Activated naive CD8-positive, alpha-beta T cell treated with anti-CD3 and anti-CD28 coated beads, Interleukin-2, amount 10 ng/mL, durations not matched to agents 7 days and 5 days (primary cell): ENCODE measurements at regions not wholly inside any gene's neighbourhood (a gene's known extent, or its start where the extent isn't known, plus 50 kb on each side); places are given as distances from the start of the nearest gene placed in this dataset.
"Not testable (repeated sequence)": the region's sequence is repeated elsewhere in the genome, so short reads cannot be mapped to it uniquely, and the experiment has no call there.

Source experiments
- ATAC-seq: fragments of 150-1000 bp; cut with Tn5 transposase; one replicate; pipeline ENCODE4 v1.10.0; 2021; ENCODE audit warnings: low read depth, moderate library complexity
- POLR2A ChIA-PET: fragments of 350-600 bp; sonication (Branson Sonifier 250); formaldehyde crosslinking; loops from one replicate; lab custom pipeline; 2021; ENCODE audit warnings: antibody characterized with exemption; lab: Charles Lee
- DNase-seq: peaks from one replicate; pipeline ENCODE4 v3.0.0; 2021
- H3K27ac Mint-ChIP-seq: one replicate; pipeline ENCODE4 v1.8.0; 2022; ENCODE audit warnings: mild to moderate bottlenecking, mixed read lengths
- H3K27me3 Mint-ChIP-seq: one replicate; pipeline ENCODE4 v1.8.0; 2022; ENCODE audit warnings: mild to moderate bottlenecking, moderate library complexity, mixed read lengths
- H3K36me3 Mint-ChIP-seq: one replicate; pipeline ENCODE4 v1.8.0; 2021; ENCODE audit warnings: mild to moderate bottlenecking, mixed read lengths
- H3K4me1 Mint-ChIP-seq: one replicate; pipeline ENCODE4 v1.8.0; 2021; ENCODE audit warnings: mixed read lengths
- H3K4me3 Mint-ChIP-seq: one replicate; pipeline ENCODE4 v1.8.0; 2022; ENCODE audit warnings: mild to moderate bottlenecking, moderate library complexity, mixed read lengths
- H3K9me3 Mint-ChIP-seq: one replicate; pipeline ENCODE4 v1.8.0; 2021; ENCODE audit warnings: mixed read lengths

DNA sequence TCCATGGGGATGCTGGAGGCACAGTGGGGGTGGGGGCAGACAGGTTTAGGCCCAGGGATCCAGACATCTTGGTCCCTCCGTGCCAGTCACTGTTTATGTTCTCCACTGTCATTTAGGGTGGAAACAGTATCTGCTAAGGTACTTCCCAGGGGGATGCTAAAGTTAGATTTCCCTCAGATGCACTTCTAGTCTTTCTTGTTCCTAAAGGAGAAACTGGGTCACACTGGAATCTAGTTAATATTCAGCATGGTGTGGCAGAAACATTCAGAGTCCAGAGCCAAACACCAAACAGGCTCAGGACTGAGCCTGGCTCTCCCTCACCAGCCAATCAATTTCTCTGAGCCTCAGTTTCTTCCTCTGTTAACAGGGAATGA lies 83.4 kb upstream of the PLET1 start:
- DNase-seq (no peak), ATAC-seq (no peak)
- H3K27me3 Mint-ChIP-seq: peaks cover 2% of the 10 kb centered on the region
- H3K9me3 Mint-ChIP-seq: no peaks in the 10 kb centered on the region
- H3K4me3 Mint-ChIP-seq: no peak overlapping the region
- POLR2A ChIA-PET: no interaction called here
- no peak overlapping the region for H3K27ac Mint-ChIP-seq
- H3K36me3 Mint-ChIP-seq: no peaks in the 10 kb centered on the region
- H3K4me1 Mint-ChIP-seq: peaks cover 1% of the 10 kb centered on the region

DNA sequence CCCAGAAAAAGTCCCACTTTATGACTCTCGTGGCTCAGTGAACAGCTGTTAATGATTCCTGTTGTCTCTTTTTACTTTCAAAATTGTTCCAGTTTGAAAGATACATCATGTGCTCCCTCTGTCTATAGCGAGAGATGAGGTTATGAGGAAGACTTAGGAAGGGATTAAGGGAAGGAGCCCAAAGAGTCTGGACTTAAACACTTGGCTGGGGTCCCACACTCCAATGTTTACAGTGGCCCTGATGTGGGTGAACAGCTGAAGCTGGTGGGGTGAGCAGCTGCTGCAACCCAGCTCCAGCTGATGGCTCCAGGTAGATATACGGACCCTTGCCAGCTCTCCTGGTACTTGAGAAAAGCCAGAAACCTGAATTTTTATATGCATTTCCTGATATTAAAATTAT lies 84.5 kb upstream of the PLET1 start:
- H3K4me1 Mint-ChIP-seq: peaks cover 1% of the 10 kb centered on the region
- H3K27ac Mint-ChIP-seq: no peak overlapping the region
- POLR2A ChIA-PET: no interaction called here
- no peak for DNase-seq
- no peaks in the 10 kb centered on the region for H3K36me3 Mint-ChIP-seq
- ATAC-seq: no peak
- H3K9me3 Mint-ChIP-seq: no peaks in the 10 kb centered on the region
- no peak overlapping the region for H3K4me3 Mint-ChIP-seq
- peaks cover 2% of the 10 kb centered on the region for H3K27me3 Mint-ChIP-seq

DNA sequence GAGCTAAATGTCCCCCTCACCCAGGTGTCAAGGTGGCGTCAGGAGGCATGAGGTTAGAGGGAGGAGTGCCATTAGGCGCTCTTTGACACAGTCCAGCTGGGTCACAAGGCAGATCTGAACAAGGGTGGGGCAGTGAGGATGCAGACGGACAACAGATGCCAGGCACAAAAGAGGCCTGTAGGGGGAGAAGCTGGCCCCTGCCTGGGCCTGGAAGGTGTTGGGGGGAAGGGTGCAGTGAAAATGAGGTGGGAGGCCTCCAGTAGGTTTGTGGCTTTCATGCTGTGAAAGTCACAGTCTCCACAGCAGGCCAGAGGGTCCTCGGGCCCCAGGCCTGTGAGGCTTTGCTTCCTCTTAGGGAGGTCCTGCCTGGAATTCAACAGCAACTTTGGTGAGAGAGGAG lies 85.0 kb upstream of the PLET1 start:
- DNase-seq (no peak), ATAC-seq (no peak)
- Mint-ChIP-seq H3K27ac (no peak overlapping the region), H3K4me3 (no peak overlapping the region), H3K4me1 (peaks cover 1% of the 10 kb centered on the region), H3K9me3 (no peaks in the 10 kb centered on the region), H3K27me3 (peaks cover 2% of the 10 kb centered on the region), H3K36me3 (no peaks in the 10 kb centered on the region)
- POLR2A ChIA-PET: no interaction called here

DNA sequence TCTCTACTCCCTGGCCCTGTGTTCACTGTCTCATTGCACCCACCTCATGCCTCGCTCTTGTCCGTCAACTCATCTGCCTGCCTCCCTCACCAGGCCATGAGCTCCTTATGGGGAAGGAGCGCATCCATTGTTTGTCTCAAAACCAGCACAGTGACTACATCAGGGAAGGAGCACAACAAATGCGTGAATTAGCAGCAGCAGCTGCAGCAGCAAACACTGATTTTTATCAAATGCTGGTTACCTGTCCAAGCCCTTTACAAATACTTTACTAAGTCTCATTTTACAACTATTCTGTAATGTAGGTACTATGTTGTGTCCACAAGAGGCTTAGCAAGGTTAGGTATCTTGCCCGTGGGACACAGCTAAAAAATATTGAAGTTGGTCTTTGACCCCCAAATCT lies 85.9 kb upstream of the PLET1 start:
- H3K4me3 Mint-ChIP-seq: no peak overlapping the region
- no peaks in the 10 kb centered on the region for H3K9me3 Mint-ChIP-seq
- POLR2A ChIA-PET: no interaction called here
- no peak for DNase-seq
- no peak for ATAC-seq
- H3K27ac Mint-ChIP-seq: no peak overlapping the region
- no peaks in the 10 kb centered on the region for H3K36me3 Mint-ChIP-seq
- H3K27me3 Mint-ChIP-seq: peaks cover 2% of the 10 kb centered on the region
- peaks cover 1% of the 10 kb centered on the region for H3K4me1 Mint-ChIP-seq

DNA sequence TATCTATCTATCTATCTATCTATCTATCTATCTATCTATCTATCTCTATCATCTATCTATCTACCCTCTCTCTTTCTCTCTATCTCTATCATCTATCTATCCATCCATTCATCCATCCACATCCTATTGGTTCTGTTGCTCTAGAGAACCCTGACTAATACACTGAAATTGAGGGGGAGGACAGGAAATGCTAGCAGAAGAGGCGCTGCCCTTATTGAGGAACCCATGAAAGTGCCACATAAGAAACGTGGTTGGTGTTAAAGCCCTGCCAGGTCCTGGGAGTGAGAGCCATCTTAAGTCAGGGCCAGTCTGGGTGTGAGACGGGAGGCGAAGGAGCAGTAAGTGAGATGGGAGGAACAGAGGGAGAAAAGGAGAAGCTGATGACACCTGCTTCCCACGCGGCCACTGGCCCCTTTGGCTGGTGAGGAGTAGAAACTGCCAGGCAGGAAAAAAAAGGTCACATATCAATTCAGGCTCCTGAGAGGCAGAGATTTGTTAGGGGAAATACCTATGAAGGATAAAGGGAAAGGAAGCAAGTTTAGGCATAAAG lies 87.9 kb upstream of the PLET1 start:
- ATAC-seq: no peak
- peaks cover 1% of the 10 kb centered on the region for H3K36me3 Mint-ChIP-seq

DNA sequence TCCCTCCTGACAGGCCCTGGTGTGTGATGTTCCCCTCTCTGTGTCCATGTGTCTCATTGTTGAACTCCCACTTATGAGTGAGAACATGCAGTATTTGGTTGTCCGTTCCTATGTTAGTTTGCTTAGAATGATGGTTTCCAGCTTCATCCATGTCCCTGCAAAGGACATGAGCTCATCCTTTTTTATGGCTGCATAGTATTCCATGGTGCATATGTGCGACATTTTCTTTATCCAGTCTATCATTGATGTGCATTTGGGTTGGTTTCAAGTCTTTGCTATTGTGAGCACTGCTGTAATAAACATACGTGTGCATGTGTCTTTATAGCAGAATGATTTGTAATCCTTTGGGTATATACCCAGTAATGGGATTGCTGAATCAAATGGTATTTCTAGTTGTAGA lies 90.8 kb upstream of the PLET1 start:
- H3K36me3 Mint-ChIP-seq, H3K27ac Mint-ChIP-seq, POLR2A ChIA-PET, H3K9me3 Mint-ChIP-seq, DNase-seq, H3K4me1 Mint-ChIP-seq, H3K27me3 Mint-ChIP-seq, ATAC-seq, H3K4me3 Mint-ChIP-seq: not testable (repeated sequence)

More for the DNA sequence above, 87.9 kb upstream of the PLET1 start:
- peaks cover 6% of the 10 kb centered on the region for H3K27me3 Mint-ChIP-seq
- peaks cover 1% of the 10 kb centered on the region for H3K4me1 Mint-ChIP-seq
- no peak for DNase-seq
- H3K9me3 Mint-ChIP-seq: no peaks in the 10 kb centered on the region
- POLR2A ChIA-PET: no interaction called here
- H3K4me3 Mint-ChIP-seq: no peak overlapping the region
- H3K27ac Mint-ChIP-seq: no peak overlapping the region

DNA sequence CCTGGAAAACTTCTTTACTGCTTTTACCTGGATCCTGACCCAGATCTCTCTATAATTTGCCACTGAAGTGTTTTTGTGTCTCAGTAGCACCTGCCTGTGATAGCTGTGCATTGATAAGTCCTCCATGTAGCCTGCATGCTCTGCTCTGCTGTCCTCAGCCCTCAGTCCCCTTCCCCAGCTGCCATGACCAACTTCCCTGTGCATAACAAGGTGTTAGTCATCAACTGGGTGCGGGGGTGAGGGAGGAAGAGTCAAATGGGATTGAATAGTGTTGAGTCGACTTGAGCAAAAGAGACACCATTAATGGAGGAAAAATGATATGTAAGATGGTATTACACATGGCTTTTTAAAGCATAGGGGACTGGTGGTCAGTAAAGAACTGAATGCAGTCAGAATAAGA lies 92.2 kb upstream of the PLET1 start:
- POLR2A ChIA-PET: no interaction called here
- DNase-seq (no peak), ATAC-seq (no peak)
- Mint-ChIP-seq H3K27me3 (peaks cover 3% of the 10 kb centered on the region), H3K9me3 (no peaks in the 10 kb centered on the region), H3K4me1 (peaks cover 1% of the 10 kb centered on the region), H3K36me3 (peaks cover 1% of the 10 kb centered on the region), H3K27ac (no peak overlapping the region), H3K4me3 (no peak overlapping the region)

DNA sequence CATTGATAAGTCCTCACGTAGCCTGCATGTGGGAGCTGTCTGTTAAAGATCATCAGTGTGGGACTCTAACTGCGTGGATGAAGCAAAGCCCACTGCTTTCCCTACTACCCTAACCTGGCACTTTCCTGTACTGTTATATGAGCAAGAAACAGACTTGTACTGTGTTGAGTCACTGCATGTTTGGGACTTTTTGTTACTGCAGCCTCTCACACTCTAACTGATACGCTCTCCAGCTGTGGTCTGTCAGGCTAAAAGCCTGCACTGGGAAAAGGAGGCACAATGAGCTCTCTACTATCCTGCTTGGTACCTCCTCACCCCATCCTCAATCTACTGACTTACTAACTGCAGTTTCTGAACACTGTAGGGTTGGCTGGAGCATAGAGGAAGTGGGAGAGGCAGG lies 93.7 kb upstream of the PLET1 start:
- Mint-ChIP-seq H3K27ac (no peak overlapping the region), H3K4me1 (no peaks in the 10 kb centered on the region), H3K4me3 (no peak overlapping the region), H3K9me3 (no peaks in the 10 kb centered on the region), H3K27me3 (peaks cover 3% of the 10 kb centered on the region), H3K36me3 (peaks cover 1% of the 10 kb centered on the region)
- POLR2A ChIA-PET: no interaction called here
- DNase-seq: no peak
- ATAC-seq: no peak

DNA sequence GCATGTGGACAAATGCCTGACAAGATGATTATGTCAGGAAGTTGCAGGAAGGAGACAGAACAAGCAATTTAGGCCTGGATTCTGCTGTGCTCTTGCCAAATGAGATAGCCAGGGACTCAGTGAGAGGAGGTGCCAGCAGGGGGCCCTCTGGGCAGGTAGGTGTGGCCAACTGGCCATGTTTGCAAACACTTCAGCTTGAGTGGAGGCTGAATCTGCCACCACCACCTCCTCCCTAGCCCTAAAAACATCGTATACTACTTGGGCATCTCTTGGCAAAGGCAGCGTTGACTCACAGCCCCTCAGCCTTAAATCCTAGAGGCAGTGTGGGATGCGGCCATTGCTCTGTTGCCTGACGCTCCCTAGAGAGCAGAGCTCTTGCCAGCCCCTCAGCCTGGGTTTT lies 95.1 kb upstream of the PLET1 start:
- no peak overlapping the region for H3K4me3 Mint-ChIP-seq
- POLR2A ChIA-PET: no interaction called here
- DNase-seq: no peak

DNA sequence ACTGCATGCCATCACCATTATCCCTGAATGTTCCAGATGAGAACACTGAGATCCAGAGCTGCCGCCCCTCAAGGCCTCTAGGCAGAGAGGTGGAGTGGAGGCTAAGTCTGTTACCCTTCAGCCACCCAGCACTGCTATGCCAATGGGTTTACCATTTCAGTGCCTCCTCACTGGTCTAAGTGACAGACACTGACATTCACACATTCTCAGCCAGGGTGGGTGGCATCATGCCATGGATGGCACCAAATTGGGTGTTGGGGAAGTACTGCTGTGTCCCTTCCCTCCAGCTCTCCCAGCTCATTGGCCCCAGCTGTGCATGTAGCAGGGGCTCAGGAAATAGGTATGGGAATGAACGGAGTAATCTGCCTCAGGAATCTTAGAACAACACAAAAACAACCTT lies 96.8 kb upstream of the PLET1 start:
- Mint-ChIP-seq H3K27ac (no peak overlapping the region), H3K9me3 (no peaks in the 10 kb centered on the region)
- no peak for ATAC-seq

More for the DNA sequence above, 95.1 kb upstream of the PLET1 start:
- Mint-ChIP-seq H3K27ac (no peak overlapping the region), H3K4me1 (no peaks in the 10 kb centered on the region), H3K9me3 (no peaks in the 10 kb centered on the region), H3K36me3 (peaks cover 1% of the 10 kb centered on the region), H3K27me3 (peaks cover 3% of the 10 kb centered on the region)
- no peak for ATAC-seq

DNA sequence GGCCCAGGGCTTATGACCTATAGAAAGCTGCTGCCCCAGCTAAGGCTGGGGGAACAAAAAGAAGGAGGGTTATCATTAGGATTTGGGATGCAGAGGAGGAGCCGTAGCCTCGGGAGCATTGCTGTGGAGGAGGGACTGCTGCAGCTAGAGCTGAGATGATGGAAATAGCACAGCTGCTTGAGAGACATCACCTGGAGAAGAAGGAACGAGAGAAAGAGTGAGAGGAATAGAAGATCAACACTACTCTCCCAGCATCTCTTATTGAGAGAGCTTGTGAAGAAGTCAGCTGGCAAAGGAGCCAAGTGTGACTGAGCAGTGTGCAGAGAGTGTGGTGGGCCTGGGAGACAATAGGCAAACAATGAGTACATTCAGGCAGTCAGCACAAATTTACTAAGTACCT lies 100.7 kb upstream of the PLET1 start:
- H3K27ac Mint-ChIP-seq: no peak overlapping the region
- H3K9me3 Mint-ChIP-seq: no peaks in the 10 kb centered on the region
- DNase-seq (no peak), ATAC-seq (no peak)
- H3K36me3 Mint-ChIP-seq: peaks cover 1% of the 10 kb centered on the region
- H3K4me1 Mint-ChIP-seq: no peaks in the 10 kb centered on the region
- H3K4me3 Mint-ChIP-seq: no peak overlapping the region
- no peaks in the 10 kb centered on the region for H3K27me3 Mint-ChIP-seq
- POLR2A ChIA-PET: no interaction called here

More for the DNA sequence above, 96.8 kb upstream of the PLET1 start:
- Mint-ChIP-seq H3K36me3 (no peaks in the 10 kb centered on the region), H3K4me1 (no peaks in the 10 kb centered on the region), H3K4me3 (no peak overlapping the region), H3K27me3 (no peaks in the 10 kb centered on the region)
- POLR2A ChIA-PET: no interaction called here
- no peak for DNase-seq

DNA sequence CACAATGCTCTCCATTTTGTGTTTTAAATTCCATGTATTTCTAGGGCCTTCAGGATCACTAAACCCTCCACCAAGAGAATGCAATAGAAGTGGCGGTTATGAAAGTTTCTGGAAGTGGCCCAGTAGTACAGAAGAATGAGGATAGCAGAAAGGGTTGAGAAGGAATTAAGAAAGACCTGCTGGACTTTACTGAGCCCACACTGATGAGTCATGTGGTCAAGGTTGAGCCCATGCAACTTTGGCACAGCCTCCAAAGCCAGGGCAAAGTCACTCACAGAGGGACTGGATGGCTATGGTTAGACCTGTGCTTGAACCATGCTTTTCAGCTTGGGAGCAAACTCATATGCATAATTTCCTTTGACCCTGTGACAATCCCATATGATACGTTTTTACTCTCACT lies 102.9 kb upstream of the PLET1 start:
- H3K4me3 Mint-ChIP-seq: no peak overlapping the region
- no peak overlapping the region for H3K27ac Mint-ChIP-seq
- H3K36me3 Mint-ChIP-seq: peaks cover 3% of the 10 kb centered on the region
- POLR2A ChIA-PET: no interaction called here
- H3K9me3 Mint-ChIP-seq: no peaks in the 10 kb centered on the region
- ATAC-seq (no peak), DNase-seq (no peak)
- no peaks in the 10 kb centered on the region for H3K4me1 Mint-ChIP-seq
- no peaks in the 10 kb centered on the region for H3K27me3 Mint-ChIP-seq

DNA sequence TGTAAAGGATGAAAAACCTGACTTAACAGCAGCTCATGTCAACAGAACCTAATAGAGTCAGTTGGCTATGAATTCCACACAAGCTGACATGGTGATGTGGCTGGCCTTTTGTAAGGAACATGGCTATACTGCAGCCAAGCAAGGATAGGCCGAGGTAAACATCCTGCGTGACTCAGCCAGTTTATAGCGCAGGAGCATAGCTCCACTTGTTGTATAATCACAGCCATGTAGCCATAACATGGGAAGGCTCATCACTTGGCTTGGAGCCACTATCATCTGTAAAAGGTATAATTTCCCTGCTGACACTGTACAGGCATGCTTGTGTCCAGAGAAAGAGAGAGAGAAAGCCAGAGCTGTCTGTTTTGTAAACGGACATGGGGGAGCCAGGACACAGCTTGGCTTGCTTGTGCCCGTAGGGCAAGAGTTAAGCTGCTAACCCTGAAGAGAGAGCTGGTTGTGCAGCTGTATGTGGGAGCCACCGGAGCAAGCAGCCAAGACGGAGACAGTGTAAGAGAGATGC lies 104.4 kb upstream of the PLET1 start:
- no peaks in the 10 kb centered on the region for H3K27me3 Mint-ChIP-seq
- H3K36me3 Mint-ChIP-seq: peaks cover 3% of the 10 kb centered on the region
- H3K4me1 Mint-ChIP-seq: no peaks in the 10 kb centered on the region
- no peaks in the 10 kb centered on the region for H3K9me3 Mint-ChIP-seq
- DNase-seq (no peak), ATAC-seq (no peak)
- H3K4me3 Mint-ChIP-seq: no peak overlapping the region
- H3K27ac Mint-ChIP-seq: no peak overlapping the region
- POLR2A ChIA-PET: no interaction called here

DNA sequence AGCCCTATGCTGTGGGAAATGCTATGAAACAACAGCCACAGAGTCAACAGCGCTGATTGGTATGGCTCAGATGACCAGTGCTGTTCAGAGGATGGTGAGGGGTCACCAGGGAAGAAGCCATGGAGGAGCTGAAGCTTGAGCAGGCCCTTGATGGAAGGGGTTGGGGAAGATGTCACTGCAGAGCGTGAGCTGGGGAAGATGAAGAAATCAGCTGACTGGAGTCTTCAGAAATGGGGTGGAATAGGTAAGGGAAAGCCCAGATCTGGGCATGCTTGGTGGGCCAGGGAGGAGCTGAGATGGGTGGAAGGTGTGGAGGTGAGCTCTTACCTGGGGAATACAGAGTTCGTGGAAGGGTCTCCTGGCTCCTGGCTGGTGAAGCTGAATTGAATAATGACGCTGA lies 105.4 kb upstream of the PLET1 start:
- Mint-ChIP-seq H3K9me3 (no peaks in the 10 kb centered on the region), H3K4me1 (no peaks in the 10 kb centered on the region), H3K4me3 (no peak overlapping the region), H3K27ac (no peak overlapping the region), H3K36me3 (peaks cover 4% of the 10 kb centered on the region), H3K27me3 (no peaks in the 10 kb centered on the region)
- POLR2A ChIA-PET: no interaction called here
- DNase-seq: no peak
- ATAC-seq: no peak

DNA sequence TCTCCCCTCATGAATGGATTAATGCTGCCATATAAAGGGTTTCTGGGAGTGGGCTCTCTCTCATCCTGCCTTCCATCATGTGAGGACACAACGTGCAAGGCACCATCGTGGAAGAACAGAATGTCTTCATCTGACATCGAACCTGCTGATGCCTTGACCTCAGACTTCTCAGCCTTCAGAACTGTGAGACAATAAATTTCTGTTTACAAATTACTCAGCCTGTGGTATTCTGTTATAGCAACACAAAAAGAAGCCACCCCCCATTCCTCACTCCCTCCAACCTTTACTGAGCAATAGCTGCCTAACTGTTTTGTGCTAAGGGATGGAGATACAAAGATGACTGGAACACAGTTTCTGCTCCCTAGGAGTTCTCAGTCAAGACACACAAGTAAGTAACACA lies 106.1 kb upstream of the PLET1 start:
- ATAC-seq (no peak), DNase-seq (no peak)
- POLR2A ChIA-PET: no interaction called here
- Mint-ChIP-seq H3K36me3 (peaks cover 5% of the 10 kb centered on the region), H3K4me1 (no peaks in the 10 kb centered on the region), H3K4me3 (no peak overlapping the region), H3K9me3 (no peaks in the 10 kb centered on the region), H3K27ac (no peak overlapping the region), H3K27me3 (no peaks in the 10 kb centered on the region)
